IMR-90 (cell line): ENCODE measurements at regions not wholly inside any gene's neighbourhood (a gene's known extent, or its start where the extent isn't known, plus 50 kb on each side); places are given as distances from the start of the nearest gene placed in this dataset.
"Not testable (repeated sequence)": the region's sequence is repeated elsewhere in the genome, so short reads cannot be mapped to it uniquely, and the experiment has no call there.

Source experiments
- BHLHE40 ChIP-seq: fragments of 150-350 bp; IDR thresholded peaks from 2 replicates; pipeline ENCODE4 v1.6.1; 2016; ENCODE audit warnings: mild to moderate bottlenecking, low read depth, low read length
- CHD1 ChIP-seq: IDR thresholded peaks from 2 replicates; pipeline ENCODE4 v1.6.1; 2012; ENCODE audit warnings: low read depth, low read length, improper control_type of control experiment
- CTCF ChIP-seq: conservative IDR thresholded peaks from 2 replicates; pipeline ENCODE4 v1.5.1; 2012; ENCODE audit warnings: mild to moderate bottlenecking, low read depth, low read length, improper control_type of control experiment
- MXI1 ChIP-seq: IDR thresholded peaks from 2 replicates; pipeline ENCODE4 v1.6.1; 2012; ENCODE audit warnings: low read depth, mild to moderate bottlenecking, low read length, moderate library complexity, borderline replicate concordance
- NFE2L2 ChIP-seq: fragments of 150-350 bp; IDR thresholded peaks from 2 replicates; pipeline ENCODE4 v1.6.1; 2016; ENCODE audit warnings: low read depth, mild to moderate bottlenecking, low read length
- POLR2A ChIP-seq: IDR thresholded peaks from 2 replicates; pipeline ENCODE4 v1.6.1; 2012; ENCODE audit warnings: mild to moderate bottlenecking, low read depth, low read length
- RAD21 ChIP-seq: IDR thresholded peaks from 2 replicates; pipeline ENCODE4 v1.6.1; 2012; ENCODE audit warnings: low read length, improper control_type of control experiment
- RCOR1 ChIP-seq: IDR thresholded peaks from 2 replicates; pipeline ENCODE4 v1.6.1; 2012; ENCODE audit warnings: mild to moderate bottlenecking, low read length, improper control_type of control experiment; ENCODE audit not compliant: insufficient replicate concordance
- RFX5 ChIP-seq: IDR thresholded peaks from 2 replicates; pipeline ENCODE4 v1.8.0; 2012; ENCODE audit warnings: low read depth, mild to moderate bottlenecking, low read length, moderate library complexity

GRCh38 chr17:18546514-18547398, 70.2 kb downstream of the LGALS9C start:
- TF ChIP-seq POLR2A, CTCF, RAD21, RCOR1, NFE2L2, MXI1, BHLHE40, RFX5, CHD1: not testable (repeated sequence)
